SK-N-SH (cell line): ENCODE measurements at regions not wholly inside any gene's neighbourhood (a gene's known extent, or its start where the extent isn't known, plus 50 kb on each side); places are given as distances from the start of the nearest gene placed in this dataset.

Experiments used
- CTCF ChIA-PET: fragments of 300-600, 350-600 bp; formaldehyde crosslinking; extraction: SDS; loops from one replicate; lab custom pipeline; 2021; lab: Yijun Ruan, JAX
- POLR2A ChIA-PET: fragments of 350-600 bp; sonication (Branson Sonifier 250); formaldehyde crosslinking; extraction: SDS; loops from one replicate; lab custom pipeline; 2020; ENCODE audit warnings: antibody characterized with exemption, inconsistent platforms; lab: Yijun Ruan, JAX
- DNase-seq: peaks from one replicate; pipeline ENCODE4 v3.0.0; 2012
- H2AFZ ChIP-seq: fragments of 200-600 bp; sonication (generic); 2 replicates; pipeline ENCODE4 v1.8.1; 2016; ENCODE audit warnings: antibody characterized with exemption, mild to moderate bottlenecking, low read depth
- H3F3A ChIP-seq: fragments of 200-600 bp; sonication (generic); replicated peaks from 2 replicates; pipeline ENCODE3; 2016; ENCODE audit warnings: antibody characterized with exemption, mild to moderate bottlenecking; ENCODE audit not compliant: insufficient read depth
- H3K27ac ChIP-seq, 2 experiments: fragments of 200-500 bp in 1 of 2; fragments of 200-600 bp in 1 of 2; sonication (Bioruptor generic) in 1 of 2; sonication (generic), shearing (Covaris generic) in 1 of 2; 2 replicates each; pipeline versions ENCODE4 v1.5.1 to v1.6.1; 2014 to 2016; ENCODE audit warnings: low read depth in 2 of 2, inconsistent platforms in 1 of 2, low read length in 1 of 2, mild to moderate bottlenecking in 1 of 2, mixed read lengths in 1 of 2
- H3K27me3 ChIP-seq: fragments of 200-600 bp; sonication (generic), shearing (Covaris generic); 2 replicates; pipeline ENCODE4 v1.6.1; 2016; ENCODE audit warnings: mixed run types; ENCODE audit not compliant: insufficient read depth
- H3K36me3 ChIP-seq, 2 experiments: fragments of 200-500 bp in 1 of 2; fragments of 200-600 bp in 1 of 2; sonication (Bioruptor generic) in 1 of 2; sonication (generic) in 1 of 2; replicated peaks in 1 of 2; 2 replicates each; pipeline versions ENCODE3 to v1.5.1; 2014 to 2016; ENCODE audit warnings: low read length in 1 of 2, mild to moderate bottlenecking in 1 of 2; ENCODE audit not compliant: insufficient read depth in 2 of 2, control insufficient read depth in 1 of 2
- H3K4me1 ChIP-seq, 2 experiments: fragments of 200-500 bp in 1 of 2; fragments of 200-600 bp in 1 of 2; sonication (Bioruptor generic) in 1 of 2; sonication (generic), shearing (Covaris generic) in 1 of 2; 2 replicates each; pipeline versions ENCODE4 v1.5.1 to v1.6.1; 2014 to 2016; ENCODE audit warnings: low read depth in 1 of 2, low read length in 1 of 2, mixed run types in 1 of 2; ENCODE audit not compliant: insufficient read depth in 2 of 2, control insufficient read depth in 1 of 2
- H3K4me2 ChIP-seq: fragments of 200-600 bp; sonication (generic), shearing (Covaris generic); 2 replicates; pipeline ENCODE4 v1.6.1; 2017; ENCODE audit warnings: mixed run types
- H3K4me3 ChIP-seq, 2 experiments: fragments of 200-500 bp in 1 of 2; fragments of 200-600 bp in 1 of 2; sonication (Bioruptor generic) in 1 of 2; sonication (generic), shearing (Covaris generic) in 1 of 2; 2 replicates each; pipeline versions ENCODE4 v1.5.1 to v1.8.1; 2014 to 2016; ENCODE audit warnings: low read depth in 2 of 2, inconsistent platforms in 1 of 2, low read length in 1 of 2, mild to moderate bottlenecking in 1 of 2, mixed read lengths in 1 of 2, moderate library complexity in 1 of 2
- H3K79me2 ChIP-seq: fragments of 200-600 bp; sonication (generic); 2 replicates; pipeline ENCODE4 v1.8.1; 2017; ENCODE audit warnings: mild to moderate bottlenecking; ENCODE audit not compliant: insufficient read depth
- H3K9ac ChIP-seq: fragments of 200-600 bp; sonication (generic); 2 replicates; pipeline ENCODE4 v1.6.1; 2017; ENCODE audit warnings: mixed run types
- H3K9me2 ChIP-seq: fragments of 200-600 bp; sonication (generic); 2 replicates; pipeline ENCODE4 v1.6.1; 2017; ENCODE audit warnings: mixed run types
- H3K9me3 ChIP-seq: fragments of 200-600 bp; sonication (generic); 2 replicates; pipeline ENCODE4 v1.6.1; 2017; ENCODE audit warnings: mixed run types, mild to moderate bottlenecking, moderate library complexity
- H4K20me1 ChIP-seq: fragments of 200-600 bp; sonication (generic); 2 replicates; pipeline ENCODE4 v1.6.1; 2017; ENCODE audit warnings: mild to moderate bottlenecking, mixed run types; ENCODE audit not compliant: insufficient read depth
- ELF1 ChIP-seq: IDR thresholded peaks from 2 replicates; pipeline ENCODE4 v1.4.0; 2012
- FOSL2 ChIP-seq: IDR thresholded peaks from 2 replicates; pipeline ENCODE4 v1.4.0; 2012; ENCODE audit warnings: low read depth, mild to moderate bottlenecking, moderate library complexity, borderline replicate concordance
- GATA2 ChIP-seq: sonication (generic); formaldehyde crosslinking; IDR thresholded peaks from 2 replicates; pipeline ENCODE4 v1.5.0; 2020; ENCODE audit warnings: mild to moderate bottlenecking, missing genetic modification reagents
- JUND ChIP-seq: IDR thresholded peaks from 2 replicates; pipeline ENCODE4 v1.4.0; 2012
- MEF2A ChIP-seq: IDR thresholded peaks from 2 replicates; pipeline ENCODE4 v1.4.0; 2012; ENCODE audit warnings: low read depth, borderline replicate concordance
- MXI1 ChIP-seq: IDR thresholded peaks from 2 replicates; pipeline ENCODE4 v1.6.1; 2012; ENCODE audit warnings: mild to moderate bottlenecking, low read depth, low read length, improper control_type of control experiment
- NFIC ChIP-seq: IDR thresholded peaks from 2 replicates; pipeline ENCODE4 v1.4.0; 2012; ENCODE audit warnings: borderline replicate concordance
- NRF1 ChIP-seq: IDR thresholded peaks from 2 replicates; pipeline ENCODE4 v1.6.1; 2012; ENCODE audit warnings: low read depth, mild to moderate bottlenecking, low read length
- RAD21 ChIP-seq: IDR thresholded peaks from 2 replicates; pipeline ENCODE4 v1.6.1; 2012; ENCODE audit warnings: mild to moderate bottlenecking, low read length
- RCOR1 ChIP-seq: fragments of 150-350 bp; IDR thresholded peaks from 2 replicates; pipeline ENCODE4 v1.6.1; 2017; ENCODE audit warnings: antibody characterized with exemption, low read length
- RFX5 ChIP-seq: IDR thresholded peaks from 2 replicates; pipeline ENCODE4 v1.6.1; 2012; ENCODE audit warnings: mild to moderate bottlenecking, improper control_type of control experiment, low read length
- SIN3A ChIP-seq: IDR thresholded peaks from 2 replicates; pipeline ENCODE4 v1.6.1; 2012; ENCODE audit warnings: low read depth, mild to moderate bottlenecking, low read length, moderate library complexity, borderline replicate concordance
- SMC3 ChIP-seq: IDR thresholded peaks from 2 replicates; pipeline ENCODE4 v1.6.1; 2012; ENCODE audit warnings: low read depth, low read length, improper control_type of control experiment
- TAF1 ChIP-seq: IDR thresholded peaks from 2 replicates; pipeline ENCODE4 v1.6.1; 2012; ENCODE audit warnings: low read depth, mild to moderate bottlenecking, low read length, moderate library complexity, borderline replicate concordance
- TEAD4 ChIP-seq: IDR thresholded peaks from 2 replicates; pipeline ENCODE4 v1.4.0; 2012; ENCODE audit warnings: mild to moderate bottlenecking, borderline replicate concordance; ENCODE audit not compliant: insufficient read depth
- USF1 ChIP-seq: IDR thresholded peaks from 2 replicates; pipeline ENCODE4 v1.4.0; 2012; ENCODE audit warnings: low read depth, borderline replicate concordance
- USF2 ChIP-seq: fragments of 150-350 bp; IDR thresholded peaks from 2 replicates; pipeline ENCODE4 v1.6.1; 2017; ENCODE audit warnings: antibody characterized with exemption, low read length, low read depth, borderline replicate concordance
- YY1 ChIP-seq: IDR thresholded peaks from 2 replicates; pipeline ENCODE4 v1.4.0; 2012; ENCODE audit warnings: low read depth, mild to moderate bottlenecking
- WGBS: methylation state at CpG from one replicate; pipeline ENCODE4 v1.1.6; 2017; ENCODE audit warnings: low lambda C conversion rate; 5-methylcytosine and 5-hydroxymethylcytosine counted together
- TF ChIP-seq, protein P1 (sequence below): fragments of 200-600 bp; sonication (generic); IDR thresholded peaks from 2 replicates; pipeline ENCODE4 v1.6.1; 2017; ENCODE audit warnings: antibody characterized with exemption, mild to moderate bottlenecking, moderate library complexity
- TF ChIP-seq, protein P2 (sequence below): IDR thresholded peaks from 2 replicates; pipeline ENCODE4 v1.4.0; 2012; ENCODE audit warnings: low read depth

DNA sequence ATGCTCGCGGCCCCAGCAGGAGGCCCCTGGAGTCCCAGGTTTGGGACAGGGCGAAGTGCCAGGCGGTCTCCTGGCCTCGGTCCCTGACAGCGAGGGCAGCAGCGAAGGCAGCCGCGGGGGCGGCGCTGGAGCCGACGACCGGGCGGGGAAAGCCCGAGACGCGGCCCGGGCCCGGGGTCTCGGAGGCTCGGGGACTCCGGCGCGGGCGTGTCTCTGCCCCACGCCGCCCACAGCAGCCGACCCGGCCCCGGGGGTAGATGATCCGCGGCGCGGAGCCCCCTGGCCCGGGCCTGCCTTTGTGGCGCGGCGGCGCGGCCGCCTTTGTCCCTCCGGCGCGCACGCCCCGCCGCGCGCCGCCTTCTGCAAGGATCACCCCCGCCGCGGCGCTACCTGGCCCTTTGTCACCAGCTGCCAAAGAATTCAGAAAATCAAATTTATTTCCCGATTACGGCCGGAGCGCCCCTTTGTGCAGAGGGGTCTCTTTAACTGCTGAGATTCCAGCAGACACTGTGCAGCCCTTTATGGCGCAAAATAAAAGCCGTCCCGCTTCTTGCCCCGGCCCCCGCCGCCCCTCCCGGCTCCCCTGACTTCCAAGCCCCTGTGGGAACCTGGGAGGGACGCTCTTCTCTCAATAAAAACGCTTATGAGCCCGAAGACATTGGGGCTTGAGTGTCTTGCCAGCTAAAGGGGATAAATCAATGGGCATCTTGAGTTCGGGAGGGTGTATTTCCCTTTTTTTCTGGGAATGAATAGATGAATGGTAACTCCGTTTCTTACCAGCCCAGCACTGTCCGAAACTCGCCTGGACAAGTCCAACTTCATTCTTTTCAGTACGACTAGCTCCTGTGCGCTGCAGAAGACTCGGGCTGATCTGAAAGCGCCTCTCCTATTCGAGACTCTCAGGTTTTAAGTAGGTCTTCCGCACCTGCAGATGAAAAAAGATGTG lies 68.4 kb downstream of the HES1 start:
- Histone ChIP-seq H3K4me3 (no peak overlapping the region), H3K79me2 (no peaks in the 10 kb centered on the region), H4K20me1 (no peaks in the 10 kb centered on the region), H3K9ac (no peak overlapping the region), H2AFZ (no peak overlapping the region), H3K9me2 (no peaks in the 10 kb centered on the region), H3K4me2 (no peak overlapping the region), H3K27me3 (no peaks in the 10 kb centered on the region), H3K36me3 (no peaks in the 10 kb centered on the region), H3K4me1 (peaks cover 0 to 23% of the 10 kb centered on the region in 2 experiments; a peak in 2 of 4 replicates), H3K9me3 (no peaks in the 10 kb centered on the region), H3K27ac (no peak overlapping the region), H3F3A (no peaks in the 10 kb centered on the region)
- ChIA-PET POLR2A (no interaction called here), CTCF (interaction anchor here (0.7 kb wide), 1 partner anchor 118 kb away, joined by 3 read pairs; no protein-coding TSS in a partner anchor)
- TF ChIP-seq YY1: no peak
- TF ChIP-seq MEF2A: no peak
- no peak for TF ChIP-seq RFX5
- TF ChIP-seq TEAD4: no peak
- TF ChIP-seq, protein P1, sequence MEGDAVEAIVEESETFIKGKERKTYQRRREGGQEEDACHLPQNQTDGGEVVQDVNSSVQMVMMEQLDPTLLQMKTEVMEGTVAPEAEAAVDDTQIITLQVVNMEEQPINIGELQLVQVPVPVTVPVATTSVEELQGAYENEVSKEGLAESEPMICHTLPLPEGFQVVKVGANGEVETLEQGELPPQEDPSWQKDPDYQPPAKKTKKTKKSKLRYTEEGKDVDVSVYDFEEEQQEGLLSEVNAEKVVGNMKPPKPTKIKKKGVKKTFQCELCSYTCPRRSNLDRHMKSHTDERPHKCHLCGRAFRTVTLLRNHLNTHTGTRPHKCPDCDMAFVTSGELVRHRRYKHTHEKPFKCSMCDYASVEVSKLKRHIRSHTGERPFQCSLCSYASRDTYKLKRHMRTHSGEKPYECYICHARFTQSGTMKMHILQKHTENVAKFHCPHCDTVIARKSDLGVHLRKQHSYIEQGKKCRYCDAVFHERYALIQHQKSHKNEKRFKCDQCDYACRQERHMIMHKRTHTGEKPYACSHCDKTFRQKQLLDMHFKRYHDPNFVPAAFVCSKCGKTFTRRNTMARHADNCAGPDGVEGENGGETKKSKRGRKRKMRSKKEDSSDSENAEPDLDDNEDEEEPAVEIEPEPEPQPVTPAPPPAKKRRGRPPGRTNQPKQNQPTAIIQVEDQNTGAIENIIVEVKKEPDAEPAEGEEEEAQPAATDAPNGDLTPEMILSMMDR: no peak
- no peak for TF ChIP-seq JUND
- no peak for TF ChIP-seq TAF1
- TF ChIP-seq RAD21: no peak
- no peak for TF ChIP-seq USF1
- TF ChIP-seq SMC3: no peak
- no peak for TF ChIP-seq NFIC
- TF ChIP-seq RCOR1: no peak
- no peak for TF ChIP-seq FOSL2
- TF ChIP-seq GATA2 (CRISPR knock-in tag): no peak
- no peak for TF ChIP-seq ELF1
- no peak for TF ChIP-seq MXI1
- TF ChIP-seq USF2: no peak
- TF ChIP-seq, protein P2, sequence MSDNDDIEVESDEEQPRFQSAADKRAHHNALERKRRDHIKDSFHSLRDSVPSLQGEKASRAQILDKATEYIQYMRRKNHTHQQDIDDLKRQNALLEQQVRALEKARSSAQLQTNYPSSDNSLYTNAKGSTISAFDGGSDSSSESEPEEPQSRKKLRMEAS: no peak
- TF ChIP-seq SIN3A: no peak
- no peak for TF ChIP-seq NRF1
- WGBS: 93% methylated on average over 45 of the region's 79 CpGs
- no peak for DNase-seq
